H7 (cell line): ENCODE measurements at regions not wholly inside any gene's neighbourhood (a gene's known extent, or its start where the extent isn't known, plus 50 kb on each side); places are given as distances from the start of the nearest gene placed in this dataset.
"Not testable (repeated sequence)": the region's sequence is repeated elsewhere in the genome, so short reads cannot be mapped to it uniquely, and the experiment has no call there.

Source experiments
- DNase-seq: peaks from one replicate; pipeline ENCODE4 v3.0.0; 2012
- H3K27me3 ChIP-seq: 2 replicates; pipeline ENCODE4 v1.6.0; 2011; ENCODE audit warnings: mild to moderate bottlenecking, low read length; ENCODE audit not compliant: control insufficient read depth, insufficient read depth
- H3K36me3 ChIP-seq: replicated peaks from 2 replicates; pipeline ENCODE4 v1.5.1; 2011; ENCODE audit warnings: low read length; ENCODE audit not compliant: control insufficient read depth, insufficient read depth
- H3K4me3 ChIP-seq: 2 replicates; pipeline ENCODE4 v1.5.1; 2011; ENCODE audit warnings: low read depth, mild to moderate bottlenecking, control low read depth, low read length, moderate library complexity; ENCODE audit not compliant: insufficient read depth

DNA sequence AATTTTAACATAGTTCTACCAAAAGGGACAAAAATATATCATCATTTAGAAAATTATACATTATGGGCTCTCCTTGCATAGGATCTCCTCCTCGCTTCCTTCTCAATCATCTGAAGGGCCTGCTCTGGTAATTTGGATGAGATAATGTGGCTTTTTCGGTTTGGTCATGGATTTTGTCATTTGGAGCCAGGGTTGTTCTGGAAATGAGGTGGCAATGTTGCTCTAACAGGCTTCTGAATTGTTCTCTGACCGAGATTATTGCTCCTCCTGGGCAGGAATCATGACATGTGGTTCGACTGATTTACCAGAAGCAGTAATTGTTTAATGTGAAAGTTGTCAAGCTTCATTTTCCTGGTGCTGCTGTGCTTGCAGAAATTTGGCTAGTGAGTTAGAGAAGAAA lies 194.7 kb upstream of the ERBB4 start:
- Histone ChIP-seq H3K36me3 (no peaks in the 10 kb centered on the region), H3K27me3 (no peaks in the 10 kb centered on the region), H3K4me3 (no peak overlapping the region)
- DNase-seq, result no peak

DNA sequence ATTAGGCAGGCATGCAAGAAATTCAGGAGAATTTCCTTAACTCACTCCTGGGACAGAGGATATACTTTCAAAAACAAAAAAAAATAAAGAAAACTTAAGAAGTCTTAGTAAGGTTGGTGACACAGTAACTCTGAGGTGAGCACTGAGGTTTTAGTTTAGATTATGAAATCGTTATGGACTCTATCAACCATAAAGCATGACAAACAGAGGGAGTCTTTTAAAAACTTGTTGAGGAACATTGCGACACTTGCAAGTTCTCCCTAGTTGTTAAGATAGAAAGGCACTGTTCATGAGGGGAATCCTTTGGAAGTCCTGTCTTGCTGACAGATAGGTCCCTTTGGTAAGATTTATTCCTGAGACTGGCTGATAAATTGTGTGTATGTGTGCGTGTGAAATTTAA lies 194.3 kb upstream of the ERBB4 start:
- Histone ChIP-seq H3K36me3 (no peaks in the 10 kb centered on the region), H3K27me3 (no peaks in the 10 kb centered on the region), H3K4me3 (no peak overlapping the region)
- DNase-seq, result no peak

DNA sequence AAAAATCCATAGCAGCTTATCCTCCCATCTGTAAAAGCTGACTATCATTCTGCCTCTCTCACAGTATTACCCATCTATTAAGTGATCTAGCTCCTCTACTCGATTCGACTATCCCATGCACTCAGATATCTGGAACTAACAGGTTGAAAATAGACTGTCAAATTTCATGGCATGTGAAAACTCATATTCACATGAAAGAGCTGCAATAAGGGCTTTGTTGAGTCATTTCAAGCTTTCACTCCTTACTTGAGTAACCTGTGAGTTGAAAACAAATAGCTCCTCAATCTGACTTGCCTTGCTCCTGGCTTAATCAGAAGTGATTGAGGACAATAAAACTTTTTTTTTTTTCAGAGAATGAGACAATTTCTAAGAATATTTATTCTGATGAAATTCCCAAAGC lies 192.4 kb upstream of the ERBB4 start:
- no peaks in the 10 kb centered on the region for H3K36me3 ChIP-seq
- H3K4me3 ChIP-seq, result no peak overlapping the region
- DNase-seq, result no peak
- H3K27me3 ChIP-seq, result no peaks in the 10 kb centered on the region

DNA sequence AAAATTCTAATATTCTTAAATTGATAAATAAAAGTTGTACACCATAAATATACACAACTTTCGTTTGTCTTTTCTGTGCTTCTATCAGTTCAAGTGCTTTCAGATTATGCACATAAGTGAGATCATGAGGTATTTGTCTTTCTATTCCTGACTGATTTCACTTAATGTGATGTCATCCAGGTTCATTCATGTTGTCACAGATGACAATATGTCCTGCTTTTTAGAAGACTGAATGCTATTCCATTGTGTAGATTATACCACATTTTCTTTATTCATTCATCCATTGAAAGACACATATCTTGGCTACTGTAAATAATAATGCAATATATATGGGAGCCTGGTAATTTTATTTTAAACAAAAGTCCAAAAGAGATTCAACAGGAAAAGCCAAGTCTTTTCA lies 190.1 kb upstream of the ERBB4 start:
- no peak for DNase-seq
- H3K27me3 ChIP-seq, result no peaks in the 10 kb centered on the region
- H3K4me3 ChIP-seq, result no peak overlapping the region
- no peaks in the 10 kb centered on the region for H3K36me3 ChIP-seq

DNA sequence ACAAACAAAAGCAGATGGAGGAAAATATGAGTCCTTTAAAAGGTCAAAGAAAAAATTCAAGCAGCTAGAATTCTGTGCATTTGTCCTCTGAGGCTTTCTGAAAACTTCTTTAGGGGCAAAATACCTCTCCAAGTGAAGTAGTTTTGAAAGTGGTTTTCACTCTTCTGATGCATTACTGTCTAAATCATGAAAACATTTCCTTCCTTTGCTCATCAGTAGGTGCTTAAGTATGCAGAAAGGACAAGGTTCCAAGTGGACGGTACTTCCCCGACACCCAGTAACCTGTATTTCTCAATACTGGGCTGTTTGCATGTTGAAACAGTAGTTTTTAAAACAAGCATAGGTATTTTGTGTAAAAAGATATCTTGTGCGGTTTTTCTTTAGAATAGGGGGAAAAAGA lies 189.1 kb upstream of the ERBB4 start:
- Histone ChIP-seq H3K4me3 (no peak overlapping the region), H3K36me3 (no peaks in the 10 kb centered on the region), H3K27me3 (no peaks in the 10 kb centered on the region)
- DNase-seq, result no peak

DNA sequence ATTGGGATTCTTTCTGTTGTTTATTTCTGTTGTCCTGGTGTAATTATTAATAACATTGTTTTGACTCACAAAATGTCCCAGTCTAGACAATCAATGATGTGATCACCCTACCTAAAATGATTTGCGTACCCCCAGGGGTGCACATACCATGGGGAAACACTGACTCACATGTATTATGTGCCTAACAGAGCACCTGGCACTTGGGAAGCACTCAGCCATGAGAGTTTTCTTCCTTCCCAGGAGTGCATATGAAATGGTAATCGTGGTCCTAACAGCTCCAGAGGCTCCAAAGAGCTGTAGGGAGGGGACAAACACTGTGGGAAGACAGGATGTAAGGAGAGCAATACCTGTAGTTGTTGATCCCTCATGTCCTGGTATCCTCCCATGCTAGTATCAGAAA lies 187.8 kb upstream of the ERBB4 start:
- H3K36me3 ChIP-seq, result no peaks in the 10 kb centered on the region
- H3K4me3 ChIP-seq, result no peak overlapping the region
- no peak for DNase-seq
- no peaks in the 10 kb centered on the region for H3K27me3 ChIP-seq

DNA sequence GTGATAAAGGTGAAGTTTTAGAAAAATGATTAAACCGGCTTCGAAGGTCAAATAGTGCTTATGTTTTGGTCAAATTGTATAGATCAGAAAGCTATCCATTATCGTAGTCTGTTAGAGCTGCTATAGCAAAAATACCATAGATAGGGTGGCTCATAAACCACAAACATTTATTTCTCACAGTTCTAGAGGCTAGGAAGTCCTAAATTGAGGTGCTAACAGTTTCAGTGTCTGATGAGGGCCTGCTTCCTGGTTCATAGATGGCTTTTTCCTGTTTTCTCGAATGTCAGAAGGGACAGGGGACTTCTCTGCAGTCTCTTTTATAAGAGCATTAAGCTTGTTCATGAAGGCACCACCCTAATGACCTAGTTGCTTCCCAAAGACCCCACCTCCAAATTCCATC lies 186.6 kb upstream of the ERBB4 start:
- H3K36me3 ChIP-seq, result no peaks in the 10 kb centered on the region
- H3K27me3 ChIP-seq, result no peaks in the 10 kb centered on the region
- no peak overlapping the region for H3K4me3 ChIP-seq
- no peak for DNase-seq

DNA sequence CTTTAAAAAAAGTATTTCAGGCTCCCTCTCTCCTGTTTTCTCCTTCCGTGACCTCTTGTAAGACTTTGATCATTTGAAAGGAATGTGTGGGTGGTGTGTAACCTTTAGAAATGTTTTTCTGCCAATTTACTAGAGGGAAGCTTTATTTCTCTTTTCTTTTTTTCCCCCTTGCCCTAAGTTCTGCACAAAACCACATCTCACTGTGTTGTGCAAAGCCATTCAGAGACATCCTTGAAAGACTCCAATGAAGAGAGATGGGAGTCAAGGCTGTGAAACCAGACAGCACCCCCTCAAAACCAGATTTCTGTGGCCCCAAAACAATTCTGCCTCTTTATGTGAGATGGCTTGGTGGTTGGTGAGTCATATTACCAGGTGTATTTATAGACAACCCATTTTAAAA lies 184.6 kb upstream of the ERBB4 start:
- H3K27me3 ChIP-seq, result no peaks in the 10 kb centered on the region

DNA sequence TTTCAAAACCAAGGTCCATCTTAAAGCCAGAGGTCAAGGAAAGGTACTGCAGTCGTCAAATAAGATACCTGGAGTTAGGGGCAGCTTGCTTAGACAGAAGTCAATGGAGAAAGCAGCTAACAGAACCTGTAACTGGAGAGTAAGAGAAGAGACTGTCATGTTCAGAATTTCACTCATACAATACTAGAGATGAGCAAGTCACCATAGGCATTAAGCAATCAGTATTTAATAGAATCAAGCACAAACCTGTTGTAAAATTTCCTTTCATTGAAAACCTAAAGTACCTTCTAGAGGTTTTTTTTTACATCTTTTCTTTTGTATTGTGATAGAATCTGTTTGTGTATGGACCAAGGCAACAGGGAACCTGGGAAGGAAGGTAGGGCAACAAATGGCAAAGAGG lies 183.4 kb upstream of the ERBB4 start:
- Histone ChIP-seq H3K27me3 (no peaks in the 10 kb centered on the region), H3K4me3 (no peak overlapping the region), H3K36me3 (no peaks in the 10 kb centered on the region)
- no peak for DNase-seq

More for the DNA sequence above, 184.6 kb upstream of the ERBB4 start:
- Histone ChIP-seq H3K4me3 (no peak overlapping the region), H3K36me3 (no peaks in the 10 kb centered on the region)
- no peak for DNase-seq

DNA sequence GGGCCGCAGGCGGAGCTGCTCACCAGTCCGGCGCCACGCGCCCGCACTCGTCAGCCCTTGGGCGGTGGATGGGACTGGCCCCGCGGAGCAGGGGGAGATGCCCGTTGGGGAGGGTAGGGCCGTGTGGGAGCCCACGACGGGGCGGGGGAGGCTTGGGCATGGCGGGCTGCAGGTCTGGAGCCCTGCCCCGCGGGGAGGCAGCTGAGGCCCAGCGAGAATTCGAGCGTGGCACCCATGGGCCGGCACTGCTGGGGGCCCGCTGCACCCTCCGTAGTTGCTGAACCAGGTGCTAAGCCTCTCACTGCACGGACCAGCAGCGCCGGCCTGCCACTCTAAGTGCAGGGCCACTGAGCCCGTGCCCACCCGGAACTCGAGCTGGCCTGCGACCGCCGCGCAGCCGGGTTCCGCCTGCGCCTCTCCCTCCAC lies 182.4 kb upstream of the ERBB4 start:
- no peak overlapping the region for H3K4me3 ChIP-seq
- no peaks in the 10 kb centered on the region for H3K36me3 ChIP-seq
- DNase-seq, result no peak
- no peaks in the 10 kb centered on the region for H3K27me3 ChIP-seq

DNA sequence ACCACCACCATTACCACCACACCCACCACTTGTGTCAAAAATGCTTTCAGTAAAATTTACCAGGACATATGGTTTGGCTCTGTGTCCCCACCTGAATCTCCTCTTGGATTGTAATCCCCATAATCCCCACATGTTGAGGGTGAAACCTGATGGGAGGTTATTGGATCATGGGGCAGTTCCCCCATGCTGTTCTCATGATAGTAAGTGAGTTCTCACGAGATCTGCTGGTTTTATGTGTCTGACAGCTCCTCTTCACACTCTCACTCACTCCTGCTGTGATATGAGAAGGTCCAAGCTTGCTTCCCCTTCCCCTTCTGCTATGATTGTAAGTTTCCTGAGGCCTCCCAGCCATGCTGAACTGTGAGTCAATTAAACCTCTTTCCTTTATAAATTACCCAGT lies 176.8 kb upstream of the ERBB4 start:
- H3K27me3 ChIP-seq, H3K36me3 ChIP-seq, DNase-seq, H3K4me3 ChIP-seq: not testable (repeated sequence)

DNA sequence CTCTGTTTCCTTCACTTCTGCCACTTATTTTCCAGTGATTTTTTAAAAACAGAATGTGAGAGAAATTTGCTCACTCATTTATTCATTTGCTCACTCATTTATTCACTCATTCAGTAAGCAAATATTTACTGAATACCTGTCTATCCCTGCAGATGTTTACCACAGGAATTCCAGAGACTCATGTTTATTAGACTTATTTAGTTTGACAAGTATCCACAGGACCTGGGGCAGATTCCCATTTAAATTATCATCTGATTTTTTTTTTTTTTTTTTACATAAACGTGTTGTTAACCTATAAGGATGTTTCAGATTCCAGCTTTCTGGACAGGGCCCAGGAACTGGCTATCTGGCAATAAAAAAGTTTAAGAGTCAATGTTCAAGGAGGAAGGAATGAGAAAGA lies 175.1 kb upstream of the ERBB4 start:
- H3K27me3 ChIP-seq, result no peaks in the 10 kb centered on the region
- no peaks in the 10 kb centered on the region for H3K36me3 ChIP-seq
- DNase-seq, result no peak
- no peak overlapping the region for H3K4me3 ChIP-seq

DNA sequence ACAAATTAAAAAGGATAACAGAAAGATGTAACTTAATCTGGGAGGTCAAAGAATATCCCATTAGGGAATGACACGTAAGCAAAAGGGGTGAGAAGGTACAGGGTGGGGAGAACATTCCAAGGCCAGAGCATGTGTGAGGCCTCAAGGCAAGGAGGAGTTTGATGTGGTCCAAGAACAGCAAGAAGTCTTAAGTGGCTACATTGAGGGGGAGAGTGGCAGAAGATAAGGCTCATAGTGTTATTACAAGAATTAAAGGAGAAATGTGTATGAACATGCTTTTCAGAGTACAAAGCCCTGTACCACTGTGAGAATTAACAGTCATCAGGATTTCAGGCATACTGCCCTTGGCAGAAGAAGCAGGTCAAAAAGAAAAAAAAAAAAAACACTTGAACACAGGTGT lies 174.4 kb upstream of the ERBB4 start:
- Histone ChIP-seq H3K4me3 (no peak overlapping the region), H3K27me3 (no peaks in the 10 kb centered on the region), H3K36me3 (no peaks in the 10 kb centered on the region)
- DNase-seq, result no peak

DNA sequence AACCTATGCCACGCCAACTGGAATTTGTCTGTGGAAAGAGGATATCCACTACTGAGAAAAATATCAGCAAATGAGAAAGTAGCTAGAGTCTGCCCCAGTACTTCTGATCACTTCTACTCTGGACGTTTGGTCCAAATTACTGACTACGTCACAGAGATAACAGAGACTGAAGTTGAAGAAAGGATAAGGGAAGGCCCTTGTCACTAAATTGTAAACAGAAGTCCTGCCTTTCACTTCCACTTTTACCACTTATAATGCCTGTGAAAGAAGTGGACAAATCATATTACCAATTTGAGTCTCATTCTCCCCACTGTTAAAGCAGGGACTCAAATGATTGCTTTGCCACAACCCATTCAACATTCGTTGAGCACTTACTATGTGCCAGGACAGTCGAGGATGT lies 173.9 kb upstream of the ERBB4 start:
- H3K4me3 ChIP-seq, result no peak overlapping the region
- H3K27me3 ChIP-seq, result no peaks in the 10 kb centered on the region
- DNase-seq, result no peak
- no peaks in the 10 kb centered on the region for H3K36me3 ChIP-seq

DNA sequence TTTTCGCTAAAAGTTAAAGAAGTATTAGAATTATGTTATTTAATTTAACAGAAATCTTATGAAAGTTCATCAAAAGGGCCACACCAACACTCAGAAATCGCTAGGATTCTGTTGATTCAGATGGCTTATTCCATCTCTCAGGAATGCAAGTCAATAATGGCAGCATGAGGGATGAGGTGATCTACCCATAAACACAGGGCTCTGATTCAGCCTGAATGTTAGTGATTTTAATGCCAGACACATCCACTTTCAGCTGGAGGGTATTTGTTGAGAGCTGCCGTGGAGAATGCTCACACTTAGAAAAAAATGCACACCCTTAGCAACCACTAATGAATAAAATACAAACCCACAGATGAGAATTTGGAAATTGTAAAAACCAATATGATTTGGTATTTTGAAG lies 173.3 kb upstream of the ERBB4 start:
- Histone ChIP-seq H3K4me3 (no peak overlapping the region), H3K36me3 (no peaks in the 10 kb centered on the region), H3K27me3 (no peaks in the 10 kb centered on the region)
- no peak for DNase-seq

DNA sequence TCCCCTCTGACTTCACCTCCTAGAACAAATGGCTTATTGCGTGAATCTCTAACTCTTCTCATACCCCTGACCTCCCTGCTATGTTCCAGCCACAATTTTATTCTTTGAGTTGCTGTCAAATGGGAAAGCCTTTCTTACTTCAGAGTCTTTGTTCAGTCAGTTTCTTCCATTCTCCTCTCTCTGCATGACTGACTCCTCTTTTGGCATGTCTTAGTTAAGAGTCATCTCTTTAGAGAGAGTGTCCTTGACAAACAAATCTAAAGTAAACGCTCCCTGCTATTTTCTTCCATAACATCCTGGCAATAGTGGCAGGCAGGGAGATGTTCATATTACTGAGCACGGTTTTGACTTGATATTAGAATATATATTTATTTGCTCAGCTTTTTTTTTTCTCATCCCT lies 170.7 kb upstream of the ERBB4 start:
- H3K27me3 ChIP-seq, result no peaks in the 10 kb centered on the region
- DNase-seq, result no peak
- H3K36me3 ChIP-seq, result no peaks in the 10 kb centered on the region
- no peak overlapping the region for H3K4me3 ChIP-seq
